Inferior parietal cortex (tissue), 1 donor: ENCODE measurements at regions not wholly inside any gene's neighbourhood (a gene's known extent, or its start where the extent isn't known, plus 50 kb on each side); places are given as distances from the start of the nearest gene placed in this dataset.

Experiments
- DNase-seq: peaks from one replicate; pipeline ENCODE4 v3.0.0-alpha.2; 2016; ENCODE audit errors: extremely low spot score

DNA sequence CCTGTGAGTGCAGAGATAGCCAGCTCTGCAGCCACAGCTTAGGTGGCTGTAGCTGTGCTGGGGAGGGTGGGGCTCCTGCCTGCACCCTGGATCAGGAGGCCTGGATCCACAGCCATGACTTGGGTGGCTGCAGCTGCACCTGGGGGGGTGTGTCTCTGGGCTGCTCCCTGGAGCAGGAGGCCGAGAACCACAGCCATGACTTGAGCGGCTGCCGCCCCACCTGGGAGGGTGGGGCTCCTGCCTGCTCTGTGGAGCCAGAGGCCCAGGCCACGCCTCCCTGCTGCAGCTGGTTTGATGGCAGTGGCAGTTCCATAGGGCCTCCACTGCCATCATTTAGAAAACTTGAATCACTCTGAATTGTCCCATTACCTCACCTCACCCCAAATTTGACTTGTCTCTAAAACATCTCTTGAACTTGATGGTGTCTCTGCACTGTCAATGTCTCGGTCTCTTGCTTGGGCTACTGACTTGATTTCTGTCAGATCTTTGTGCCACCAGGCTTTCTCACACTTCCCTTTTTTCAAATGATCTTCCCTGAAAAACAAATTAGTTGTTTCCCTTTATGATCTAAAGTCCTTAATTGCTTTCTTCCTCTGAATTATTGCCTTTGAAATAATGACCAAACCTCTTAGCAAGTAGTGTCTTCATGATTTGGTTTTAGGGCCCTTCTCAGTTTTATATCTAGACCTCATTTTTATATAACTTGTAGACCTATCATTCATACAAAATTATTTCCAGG, 313.2 kb upstream of the MME start:
- no peak for DNase-seq

DNA sequence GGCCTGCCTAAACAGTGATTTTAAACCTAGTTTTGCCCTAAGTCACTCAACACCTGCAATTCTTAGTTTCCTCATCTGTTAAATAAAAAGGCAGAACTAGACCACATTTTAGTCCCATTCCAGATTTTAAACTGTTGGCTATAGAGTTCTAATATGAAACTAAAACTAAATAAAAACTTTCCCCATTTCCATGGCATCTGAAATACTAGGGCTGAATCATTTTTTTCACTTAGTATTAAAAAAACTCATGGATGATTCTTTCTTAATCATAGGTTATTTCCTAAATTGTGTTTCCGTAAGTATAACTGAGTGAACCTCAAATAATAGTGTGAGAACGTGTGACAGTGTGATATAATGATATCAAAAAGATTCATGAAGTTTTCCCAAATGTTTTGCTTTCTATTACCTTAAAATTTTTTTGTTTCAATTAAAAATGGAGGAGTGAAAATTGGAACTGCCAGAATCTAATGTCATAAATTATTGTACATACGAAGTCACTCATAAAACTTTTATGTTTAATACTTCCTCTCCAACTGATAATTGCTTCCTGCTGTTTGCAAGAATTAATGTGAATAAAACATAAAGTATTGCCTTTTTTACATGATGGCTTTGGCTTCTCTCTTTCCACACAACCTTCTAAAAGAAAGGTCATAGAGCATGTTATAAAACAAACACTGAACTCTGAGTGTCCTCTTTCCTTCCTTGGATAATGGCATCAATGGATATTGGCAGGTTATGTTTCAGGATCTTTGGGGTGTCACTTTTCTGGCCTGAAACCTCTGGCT, 315.1 kb upstream of the MME start:
- DNase-seq, result no peak

DNA sequence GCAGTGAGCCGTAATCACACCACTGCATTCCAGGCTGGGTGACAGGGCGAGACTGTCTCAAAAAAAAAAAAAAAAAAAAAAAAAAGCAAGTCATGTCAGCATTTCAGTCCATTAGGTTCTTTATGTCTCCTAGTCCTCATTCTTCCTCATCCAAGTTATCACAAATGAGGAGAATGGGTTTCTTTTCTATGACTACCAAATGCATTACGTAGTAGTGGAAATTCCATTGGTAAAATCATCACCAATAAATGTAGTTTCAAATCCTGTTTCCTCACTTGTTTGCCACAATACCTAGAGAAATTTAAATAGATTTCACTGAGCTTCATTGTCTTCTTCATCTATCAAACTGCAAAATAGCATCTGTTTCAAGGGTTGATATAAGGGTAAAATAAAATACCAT, 317.6 kb upstream of the MME start:
- no peak for DNase-seq

DNA sequence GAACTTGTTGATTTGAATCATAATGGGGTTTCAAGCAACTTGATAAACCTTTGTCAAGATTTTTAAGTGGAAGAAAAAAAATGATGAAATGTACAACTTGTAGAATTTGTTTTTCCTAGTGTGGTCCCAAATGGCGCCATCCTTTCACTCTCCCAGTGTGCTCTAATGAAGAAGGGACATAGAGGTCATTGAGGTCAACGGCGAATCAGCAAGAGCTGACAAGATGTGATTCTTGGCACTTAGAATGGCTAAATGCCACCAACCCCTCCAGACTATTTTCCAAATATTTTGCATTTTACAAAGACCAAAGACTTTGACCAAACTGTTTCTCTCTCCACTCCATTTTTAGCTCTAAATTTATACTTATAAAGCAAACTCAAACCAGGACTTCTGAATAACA, 320.2 kb upstream of the MME start:
- DNase-seq, result no peak

DNA sequence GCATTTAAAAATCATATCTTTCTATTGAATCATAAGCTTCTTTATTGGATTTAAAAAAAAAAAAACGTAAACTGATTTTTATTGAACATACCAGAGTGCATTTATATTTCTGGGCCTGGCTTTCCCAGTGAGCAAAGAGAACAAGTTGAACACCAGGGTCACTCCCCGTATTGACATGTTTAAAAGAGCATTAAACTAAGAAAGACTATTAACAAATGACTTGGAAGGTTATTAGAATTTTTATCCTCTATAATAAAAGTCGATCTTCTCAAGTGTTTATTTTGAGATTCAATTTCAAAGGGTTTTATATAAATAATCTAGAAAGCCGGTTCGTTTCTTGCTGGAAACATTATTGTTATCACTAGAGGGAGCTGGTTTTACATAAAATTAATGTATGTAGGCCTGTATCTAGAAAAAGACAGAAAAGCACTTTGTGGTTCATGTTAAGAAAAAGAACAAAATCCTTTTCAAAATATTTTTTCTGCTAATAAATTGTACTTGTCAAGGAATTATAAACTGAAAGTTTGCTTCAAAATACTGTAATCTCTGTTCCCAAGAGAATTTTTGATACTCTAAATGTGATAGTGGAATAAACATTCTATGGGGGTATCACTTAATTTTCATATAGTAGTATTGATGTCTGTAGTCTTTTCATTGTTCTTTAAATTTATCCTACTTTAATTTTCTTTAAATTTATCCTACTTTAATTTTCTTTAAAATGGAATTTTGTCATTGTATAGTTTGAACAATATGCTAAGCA, 321.8 kb upstream of the MME start:
- DNase-seq, result peak; percentile 36

DNA sequence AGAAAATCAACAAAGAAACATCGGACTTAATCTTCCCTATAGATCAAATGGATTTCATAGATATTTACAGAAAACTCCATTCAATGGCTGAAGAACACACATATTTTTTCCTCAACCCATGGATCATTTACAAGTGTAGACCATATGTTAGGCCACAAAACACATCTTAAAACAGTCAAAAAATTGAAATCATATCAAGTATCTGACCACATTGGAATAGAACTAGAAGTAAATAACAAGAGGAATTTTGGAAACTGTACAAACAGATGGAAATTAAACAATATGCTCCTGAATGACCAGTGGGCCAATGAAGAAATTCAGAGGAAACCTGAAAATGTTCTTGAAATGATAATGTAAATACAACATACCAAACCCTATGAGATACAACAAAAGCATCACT, 323.1 kb upstream of the GPR149 start:
- no peak for DNase-seq

DNA sequence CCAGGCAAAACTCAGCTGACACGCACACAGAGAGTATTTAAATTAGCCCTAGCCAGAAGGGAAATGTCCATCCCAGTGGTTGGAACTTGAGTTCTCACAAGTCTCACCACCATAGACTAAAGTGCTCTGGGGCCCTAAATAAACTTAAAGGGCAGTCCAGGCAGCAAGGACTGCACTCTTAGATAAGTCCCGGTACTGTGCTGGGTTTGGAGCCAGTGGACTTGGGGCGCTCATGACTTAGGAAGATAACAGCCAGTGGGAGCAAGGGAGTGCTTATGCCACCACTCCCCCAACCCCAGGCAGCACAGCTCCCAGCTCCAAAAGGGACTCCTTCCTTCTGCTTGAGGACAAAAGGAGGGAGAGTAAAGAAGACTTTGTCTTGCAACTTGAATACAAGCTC, 319.5 kb upstream of the GPR149 start:
- DNase-seq, result no peak

DNA sequence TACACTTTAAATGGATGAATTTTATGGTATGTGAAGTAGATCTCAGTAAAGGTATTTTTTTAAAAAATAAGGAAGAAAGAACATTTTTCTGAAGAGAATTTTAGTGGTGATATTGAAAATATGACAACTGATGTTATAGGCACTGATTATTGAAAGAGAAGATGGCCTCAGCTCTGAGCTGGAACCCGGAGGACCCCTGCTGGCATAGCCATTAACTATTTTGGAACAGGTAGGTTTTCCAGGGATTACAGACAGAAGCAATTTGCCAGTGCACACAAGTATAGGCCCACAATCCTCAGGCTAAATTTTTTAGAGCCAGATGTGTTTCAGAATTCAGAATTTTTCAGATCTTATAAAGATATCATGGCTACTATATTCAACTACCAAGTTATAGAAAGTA, 315.9 kb upstream of the GPR149 start:
- DNase-seq, result no peak

DNA sequence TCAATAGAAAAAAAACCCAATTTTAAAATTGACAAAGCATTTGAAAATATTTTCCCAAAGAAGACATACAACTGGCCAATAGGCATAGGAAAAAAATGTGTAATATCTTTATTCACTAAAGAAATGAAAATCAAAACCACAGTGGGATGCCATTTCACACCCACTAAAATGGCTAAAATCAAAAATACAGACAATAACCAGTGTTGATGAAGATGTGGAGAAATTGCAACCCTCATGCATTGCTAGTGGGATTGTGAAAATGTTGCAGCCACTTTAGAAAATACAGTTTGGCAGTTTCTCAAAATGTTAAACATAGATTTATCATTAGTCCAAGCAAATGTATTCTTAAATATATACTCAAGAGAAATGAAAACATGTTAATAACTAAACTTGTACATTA, 315.1 kb upstream of the GPR149 start:
- DNase-seq, result no peak

DNA sequence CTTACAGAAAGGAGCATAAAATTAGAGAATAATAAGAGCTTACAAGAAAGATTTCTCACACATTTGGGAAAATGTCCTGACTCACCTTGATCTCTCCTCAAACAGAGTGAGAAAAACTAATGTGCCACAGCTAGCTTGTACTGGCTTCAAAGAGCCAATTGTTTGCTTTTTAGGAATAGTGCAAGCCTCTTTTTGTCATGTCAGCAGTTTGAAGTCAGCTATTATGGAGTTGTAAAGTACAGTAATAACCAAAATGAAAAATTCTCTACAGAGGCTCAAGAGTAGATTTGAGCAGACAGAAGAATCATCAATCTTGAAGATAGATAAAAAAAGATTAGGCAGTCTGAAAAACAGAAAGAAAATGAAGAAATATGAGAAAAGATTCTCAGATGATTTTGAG, 313.4 kb upstream of the GPR149 start:
- DNase-seq, result no peak

DNA sequence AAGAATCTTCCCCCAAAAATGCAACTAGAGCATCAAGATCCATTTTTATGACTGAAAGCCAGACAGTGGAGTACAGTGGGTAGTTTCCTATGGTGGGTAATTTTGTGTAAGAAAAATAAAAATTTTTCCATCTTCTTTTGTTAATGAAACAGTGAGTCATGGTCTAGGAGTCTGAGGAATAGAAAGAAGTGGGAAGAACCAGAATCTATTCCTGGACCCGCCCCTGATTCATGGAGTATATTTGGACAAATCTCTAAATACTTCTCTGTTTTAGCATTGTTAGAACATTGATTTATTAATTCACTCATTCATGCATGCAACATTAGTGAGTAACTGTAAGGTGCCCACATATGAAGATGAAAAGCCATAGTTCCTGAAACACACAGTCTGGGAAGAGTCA, 304.5 kb upstream of the GPR149 start:
- DNase-seq, result no peak

DNA sequence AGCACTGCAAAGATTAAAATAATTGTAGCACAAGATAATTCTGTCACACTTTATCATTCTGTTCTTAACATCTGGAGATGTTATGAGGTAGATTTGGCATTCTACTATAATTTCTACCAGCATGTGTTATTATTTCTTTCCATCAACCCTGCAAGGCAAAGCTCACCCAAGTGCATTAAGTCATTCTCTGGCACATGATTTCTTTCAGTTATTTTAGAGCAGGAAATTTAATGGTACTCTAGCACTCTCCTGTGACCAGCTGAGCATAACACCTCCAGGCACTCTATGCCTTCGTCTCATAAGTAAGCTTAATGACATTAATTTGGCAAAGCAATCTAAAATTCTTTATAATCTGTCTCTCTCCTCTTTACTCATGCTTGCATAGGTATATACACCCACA, 300.2 kb upstream of the GPR149 start:
- DNase-seq, result no peak

DNA sequence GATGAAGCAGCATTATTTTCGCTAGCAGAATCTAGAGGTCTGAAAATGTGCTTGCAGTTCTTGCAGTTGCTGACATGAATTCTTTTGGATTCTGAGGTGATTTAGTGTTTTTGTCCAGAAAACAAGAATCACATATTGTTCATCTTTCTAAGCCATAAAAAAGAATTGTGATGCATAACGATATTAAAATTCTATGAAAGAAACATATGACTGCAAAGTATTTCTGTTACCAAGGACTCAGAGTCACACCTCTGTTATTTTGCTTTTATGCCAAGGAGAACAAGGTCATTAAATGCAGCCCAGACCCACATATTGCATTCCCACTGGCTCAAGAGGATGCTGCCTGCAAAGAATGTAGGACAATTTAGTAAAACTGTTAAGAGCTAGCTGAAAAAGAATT, 299.8 kb upstream of the GPR149 start:
- no peak for DNase-seq

DNA sequence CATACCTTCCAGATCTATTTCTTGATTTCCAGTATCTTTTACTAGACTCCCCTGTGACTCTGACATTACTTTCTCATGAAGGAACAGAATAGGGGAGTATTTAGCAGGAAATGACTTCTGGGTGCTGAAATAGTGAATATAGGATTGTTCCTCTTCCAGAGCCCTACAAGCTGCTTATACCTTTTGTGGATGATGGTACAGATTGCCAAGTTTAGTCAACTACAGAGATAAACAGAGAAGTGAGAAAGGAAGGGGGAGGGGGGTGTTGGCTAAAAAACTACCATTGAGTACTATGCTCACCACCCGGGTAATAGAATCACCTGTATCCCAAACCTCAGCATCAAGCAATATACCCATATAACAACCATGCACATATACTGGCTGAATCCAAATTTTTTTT, 298.3 kb upstream of the GPR149 start:
- no peak for DNase-seq

DNA sequence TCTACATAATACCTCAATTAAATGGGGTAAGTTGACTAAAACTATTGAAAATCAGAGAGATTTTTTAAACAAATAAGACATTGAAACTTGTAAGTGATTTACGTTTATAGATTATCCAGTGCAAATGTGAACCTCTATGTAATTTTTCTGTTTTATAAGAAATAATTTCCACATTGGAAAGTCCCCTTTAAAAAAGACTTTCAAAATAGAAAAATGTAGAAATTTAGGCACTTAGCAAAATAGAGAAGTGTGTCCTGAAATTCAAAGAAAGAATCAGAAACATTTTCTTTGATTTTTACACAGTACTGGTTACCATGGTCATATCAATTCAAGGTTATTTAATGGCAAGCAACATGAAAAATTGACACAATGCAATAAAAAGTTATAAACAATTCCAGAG, 290.9 kb upstream of the GPR149 start:
- DNase-seq, result no peak

DNA sequence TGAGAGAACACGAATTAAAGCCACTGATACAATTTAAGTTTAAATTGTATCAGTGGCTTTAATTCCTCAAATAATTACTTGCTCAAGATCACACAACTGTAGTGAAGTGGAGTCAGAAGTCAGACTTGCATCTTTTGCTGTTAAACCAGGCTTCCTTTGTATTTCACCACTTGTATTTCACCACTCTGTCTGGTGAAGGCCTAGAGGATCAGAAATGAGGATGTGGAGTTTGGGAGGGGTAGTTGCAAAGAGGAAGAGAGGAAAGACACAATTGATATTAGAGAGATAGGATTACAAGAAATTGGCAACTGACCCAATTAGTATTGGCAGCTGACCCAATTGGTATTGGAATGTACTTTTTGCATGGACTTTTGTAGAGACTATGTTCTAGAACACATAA, 288.1 kb upstream of the GPR149 start:
- peak; percentile 5 for DNase-seq

DNA sequence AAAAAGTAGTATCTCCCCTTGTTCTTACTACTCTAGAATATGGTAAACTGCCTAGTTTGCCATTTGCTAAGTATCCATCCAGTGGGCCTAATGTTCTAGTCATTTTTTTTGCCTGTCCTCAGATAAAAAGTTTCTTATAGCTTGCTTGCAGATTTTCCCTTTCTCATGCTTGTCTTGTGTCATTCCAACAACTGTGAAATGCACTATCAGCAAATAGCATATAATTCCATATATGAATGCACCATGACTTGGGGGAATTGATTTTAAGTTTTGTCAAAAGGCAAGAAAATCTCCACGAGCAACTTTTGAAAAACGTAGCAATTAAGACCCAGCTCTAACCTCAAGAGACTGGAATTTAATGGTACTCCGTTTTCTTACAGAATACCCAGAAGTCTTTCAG, 286.2 kb upstream of the GPR149 start:
- no peak for DNase-seq

DNA sequence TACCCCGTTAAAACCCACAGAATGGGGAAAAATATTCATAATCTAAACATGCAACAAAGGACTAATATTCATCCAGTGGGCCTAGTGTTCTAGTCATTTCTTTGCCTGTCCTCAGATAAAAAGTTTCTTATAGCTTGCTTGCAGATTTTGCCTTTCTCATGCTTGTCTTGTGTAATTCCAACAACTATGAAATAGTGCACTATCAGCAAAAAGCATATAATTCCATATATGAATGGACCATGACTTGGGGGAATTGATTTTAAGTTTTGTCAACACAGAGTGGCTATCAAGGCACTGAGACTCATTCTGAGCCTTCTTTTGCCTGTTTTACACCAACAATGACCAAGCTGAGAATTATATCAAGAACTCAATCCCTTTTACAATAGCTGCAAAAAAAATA, 278.6 kb upstream of the GPR149 start:
- DNase-seq, result no peak

DNA sequence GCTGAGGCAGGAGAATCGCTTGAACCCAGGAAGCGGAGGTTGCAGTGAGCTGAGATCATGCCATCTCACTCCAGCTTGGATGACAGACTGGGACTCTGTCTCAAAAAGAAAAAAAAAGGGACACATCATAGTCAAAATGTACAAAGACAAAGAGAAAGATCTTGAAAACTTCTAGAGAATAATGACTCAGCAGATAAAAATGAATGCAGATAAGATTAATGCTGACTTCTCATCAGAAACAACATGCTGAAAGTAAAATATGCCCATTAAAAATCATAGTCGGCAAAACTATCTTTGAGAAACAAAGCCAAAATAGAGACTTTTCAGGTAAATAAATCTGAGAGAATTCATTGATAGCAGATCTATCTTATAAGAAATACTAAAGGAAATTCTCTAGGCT, 271.1 kb upstream of the GPR149 start:
- DNase-seq, result no peak

DNA sequence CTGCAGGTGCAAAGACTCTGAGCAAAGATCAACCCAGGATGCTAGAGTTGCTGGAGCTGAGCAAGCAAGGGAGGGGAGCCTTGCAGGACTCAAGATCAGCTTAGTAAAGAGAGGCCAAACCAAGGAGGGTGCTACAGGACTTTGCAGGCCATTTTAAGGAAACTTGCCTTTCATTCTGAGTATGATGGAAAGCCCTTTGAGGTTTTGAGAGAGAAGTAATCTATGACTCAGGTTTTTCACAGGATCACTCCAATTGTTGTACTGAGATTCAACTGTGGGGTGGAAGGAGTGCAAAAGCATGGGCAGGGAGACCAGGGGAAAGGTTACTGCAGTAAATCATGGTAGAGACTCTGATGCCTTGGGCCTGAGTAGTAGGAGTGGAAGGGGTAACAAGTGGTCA, 260.4 kb upstream of the GPR149 start:
- DNase-seq, result no peak

DNA sequence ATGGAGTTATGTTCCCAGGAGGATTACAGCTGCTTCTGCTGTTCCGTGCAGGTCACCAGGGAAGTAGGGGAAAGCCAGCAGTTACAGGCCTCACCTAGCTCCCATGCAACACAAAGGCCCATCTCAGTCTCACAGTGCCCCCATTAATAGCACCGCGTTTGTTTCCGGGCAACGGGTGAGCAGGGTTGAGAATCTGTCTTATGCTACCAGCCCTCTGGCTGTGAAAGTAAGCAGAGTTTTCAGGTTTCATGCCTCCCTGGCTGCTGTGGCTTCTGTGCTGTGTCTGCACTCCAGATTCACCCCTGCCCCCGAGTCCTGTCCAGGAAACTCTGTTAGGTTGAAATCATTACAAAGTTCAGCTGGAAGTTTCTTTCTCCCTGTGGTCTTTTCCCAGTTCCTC, 254.4 kb upstream of the GPR149 start:
- DNase-seq, result no peak

DNA sequence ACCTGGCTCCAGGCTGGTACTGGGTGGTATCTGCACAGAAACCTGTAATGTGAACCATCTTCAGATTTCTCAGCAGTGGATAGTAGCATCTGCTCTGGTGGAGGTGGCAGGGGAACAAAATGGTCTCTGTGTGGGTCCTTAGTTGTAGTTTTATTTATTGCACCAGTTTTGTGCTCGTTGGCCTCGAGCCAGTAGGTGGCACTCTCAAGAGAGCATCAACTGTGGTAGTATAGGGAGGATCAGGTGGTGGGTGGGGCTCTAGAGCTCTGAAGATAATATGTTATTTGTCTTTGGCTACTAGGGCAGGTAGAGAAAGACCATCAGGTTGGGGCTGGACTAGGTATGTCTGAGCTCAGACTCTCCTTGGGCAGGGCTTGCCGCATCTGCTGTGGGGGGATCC, 254.0 kb upstream of the GPR149 start:
- DNase-seq, result no peak
